ENCODE measurements at regions not wholly inside any gene's neighbourhood (a gene's known extent, or its start where the extent isn't known, plus 50 kb on each side); places are given as distances from the start of the nearest gene placed in this dataset.

DNA sequence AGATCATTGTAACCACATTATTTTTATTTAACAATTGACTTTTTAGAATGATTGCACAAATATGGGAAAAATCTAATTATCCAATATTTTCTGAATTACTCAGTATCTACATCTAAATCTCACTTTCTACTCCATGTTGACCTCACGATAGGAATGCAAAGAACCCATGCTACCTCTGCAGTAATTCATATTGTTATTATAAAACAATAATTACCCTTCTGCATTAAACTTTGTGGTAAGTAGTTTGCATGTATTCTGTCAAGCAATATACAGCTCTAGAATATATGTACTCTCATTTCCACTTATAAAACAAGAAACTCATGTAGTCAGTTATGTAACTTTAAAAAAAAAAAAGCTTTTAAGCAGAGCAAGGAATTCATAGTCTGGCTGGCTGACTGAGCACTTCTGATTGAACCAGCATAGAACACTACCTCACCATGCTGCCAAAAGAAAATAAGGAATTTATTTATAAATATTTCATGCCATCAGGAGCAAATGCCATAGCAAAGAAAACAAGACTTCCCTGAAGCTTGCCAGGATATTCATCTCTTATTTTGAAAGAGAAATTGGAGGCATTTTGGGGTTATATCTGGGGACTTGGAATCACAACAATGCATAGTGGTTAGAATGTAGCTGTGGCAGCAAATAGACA is 895.7 kb downstream of the XPNPEP1 start:
- Histone ChIP-seq H3K4me3 (no peak overlapping the region), H3K27me3 (no peaks in the 10 kb centered on the region), H3K9me3 (no peaks in the 10 kb centered on the region), H3K36me3 (no peaks in the 10 kb centered on the region), H3K4me1 (ENCODE audit: insufficient read depth) (no peaks in the 10 kb centered on the region), H3K27ac (no peak overlapping the region)
- 83 to 92% (median 84%) methylated on average over 1 of the region's 1 CpG for WGBS, 3 donors
- TF ChIP-seq, protein P1, sequence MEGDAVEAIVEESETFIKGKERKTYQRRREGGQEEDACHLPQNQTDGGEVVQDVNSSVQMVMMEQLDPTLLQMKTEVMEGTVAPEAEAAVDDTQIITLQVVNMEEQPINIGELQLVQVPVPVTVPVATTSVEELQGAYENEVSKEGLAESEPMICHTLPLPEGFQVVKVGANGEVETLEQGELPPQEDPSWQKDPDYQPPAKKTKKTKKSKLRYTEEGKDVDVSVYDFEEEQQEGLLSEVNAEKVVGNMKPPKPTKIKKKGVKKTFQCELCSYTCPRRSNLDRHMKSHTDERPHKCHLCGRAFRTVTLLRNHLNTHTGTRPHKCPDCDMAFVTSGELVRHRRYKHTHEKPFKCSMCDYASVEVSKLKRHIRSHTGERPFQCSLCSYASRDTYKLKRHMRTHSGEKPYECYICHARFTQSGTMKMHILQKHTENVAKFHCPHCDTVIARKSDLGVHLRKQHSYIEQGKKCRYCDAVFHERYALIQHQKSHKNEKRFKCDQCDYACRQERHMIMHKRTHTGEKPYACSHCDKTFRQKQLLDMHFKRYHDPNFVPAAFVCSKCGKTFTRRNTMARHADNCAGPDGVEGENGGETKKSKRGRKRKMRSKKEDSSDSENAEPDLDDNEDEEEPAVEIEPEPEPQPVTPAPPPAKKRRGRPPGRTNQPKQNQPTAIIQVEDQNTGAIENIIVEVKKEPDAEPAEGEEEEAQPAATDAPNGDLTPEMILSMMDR (IDR thresholded peaks at IDR 0.05), result no peak
- TF ChIP-seq EP300 (IDR thresholded peaks at IDR 0.05), result no peak
- no peak for TF ChIP-seq POLR2A (IDR thresholded peaks at IDR 0.05)
- DNase-seq, result no peak
- intact Hi-C loops (cut with DNase I), result no loop called here

DNA sequence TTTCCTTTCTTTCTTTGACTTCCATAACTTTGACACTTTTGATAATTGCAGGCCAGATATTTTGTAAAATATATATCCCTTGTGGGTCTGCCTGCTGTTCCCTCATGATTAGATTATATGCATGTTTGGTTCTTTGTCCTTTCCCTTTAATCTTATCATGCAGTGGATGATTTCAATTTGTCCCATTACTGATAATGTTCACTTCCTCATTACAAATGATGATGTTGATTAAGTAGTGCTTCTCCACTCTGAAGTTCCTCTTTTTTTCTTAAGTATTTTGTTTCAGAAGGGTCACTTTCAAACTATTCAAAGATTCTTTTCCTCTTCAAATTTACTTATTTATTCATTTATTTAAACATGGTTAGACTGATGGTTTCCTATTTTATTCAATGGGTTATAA is 898.1 kb downstream of the XPNPEP1 start:
- Histone ChIP-seq H3K9me3 (no peaks in the 10 kb centered on the region), H3K4me3 (no peak overlapping the region), H3K27ac (no peak overlapping the region), H3K36me3 (no peaks in the 10 kb centered on the region), H3K4me1 (ENCODE audit: insufficient read depth) (no peaks in the 10 kb centered on the region), H3K27me3 (no peaks in the 10 kb centered on the region)
- intact Hi-C loops (cut with DNase I), result no loop called here
- TF ChIP-seq, protein P1 (IDR thresholded peaks at IDR 0.05), result no peak
- TF ChIP-seq EP300 (IDR thresholded peaks at IDR 0.05) (no peak), POLR2A (IDR thresholded peaks at IDR 0.05) (no peak)
- DNase-seq, result no peak

DNA sequence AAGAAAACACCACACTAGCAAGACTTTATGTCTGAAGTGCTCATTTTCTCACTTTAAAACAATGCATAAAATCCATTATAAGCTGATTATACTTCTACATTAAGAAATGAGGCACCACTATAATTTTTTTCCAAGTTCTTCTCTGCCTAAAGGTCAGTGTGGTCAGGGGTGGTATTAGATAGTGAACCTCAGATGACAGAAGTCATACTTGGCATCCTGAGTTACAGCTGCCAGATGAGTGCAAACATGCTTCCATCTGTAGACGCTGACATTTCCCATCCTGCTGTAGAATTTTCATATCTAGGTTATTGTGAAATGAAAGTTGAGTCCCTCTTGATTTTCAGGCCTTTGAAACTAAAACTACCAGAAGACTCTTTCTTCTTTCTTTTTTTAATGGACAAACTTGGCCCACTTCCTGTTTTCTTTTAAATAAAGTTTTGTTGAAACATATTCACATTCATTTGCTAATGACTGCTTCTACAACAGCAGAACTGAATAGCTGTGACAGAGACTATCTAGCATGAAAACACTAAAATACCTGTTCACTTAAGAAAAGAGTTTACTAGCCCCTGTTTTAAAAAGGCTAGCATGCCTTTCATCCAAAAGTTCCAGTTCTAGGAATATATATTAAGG is 900.8 kb downstream of the XPNPEP1 start:
- DNase-seq, result no peak
- Histone ChIP-seq H3K27ac (no peak overlapping the region), H3K9me3 (no peaks in the 10 kb centered on the region), H3K4me3 (no peak overlapping the region), H3K36me3 (no peaks in the 10 kb centered on the region), H3K4me1 (ENCODE audit: insufficient read depth) (no peaks in the 10 kb centered on the region), H3K27me3 (no peaks in the 10 kb centered on the region)
- TF ChIP-seq EP300 (IDR thresholded peaks at IDR 0.05) (no peak), POLR2A (IDR thresholded peaks at IDR 0.05) (no peak)
- TF ChIP-seq, protein P1 (IDR thresholded peaks at IDR 0.05), result no peak
- 79 to 86% (median 81%) methylated on average over 1 of the region's 1 CpG for WGBS, 3 donors
- intact Hi-C loops (cut with DNase I), result no loop called here

DNA sequence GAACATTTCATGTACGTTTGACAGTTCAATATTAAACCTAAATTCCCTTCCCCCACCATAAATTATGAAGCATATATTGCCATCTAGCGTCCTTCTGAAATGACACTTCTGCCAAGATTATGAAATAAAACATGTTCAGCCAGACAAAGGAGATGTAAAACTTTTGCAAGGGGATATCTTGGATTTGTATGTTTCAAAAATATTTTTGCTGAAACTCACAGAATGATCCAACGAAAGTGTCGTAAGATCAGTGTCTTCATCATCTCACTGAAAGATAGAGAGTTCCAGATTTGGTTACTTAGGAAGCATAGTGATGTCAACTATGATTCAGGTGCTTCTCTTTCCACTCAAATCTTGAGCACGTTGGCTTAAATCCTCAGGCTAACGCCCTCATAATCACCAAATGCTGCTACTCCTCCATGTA is 904.3 kb downstream of the XPNPEP1 start:
- Histone ChIP-seq H3K27me3 (no peaks in the 10 kb centered on the region), H3K4me1 (ENCODE audit: insufficient read depth) (no peaks in the 10 kb centered on the region), H3K27ac (no peak overlapping the region), H3K9me3 (no peaks in the 10 kb centered on the region), H3K36me3 (no peaks in the 10 kb centered on the region), H3K4me3 (no peak overlapping the region)
- intact Hi-C loops (cut with DNase I), result no loop called here
- no peak for DNase-seq
- TF ChIP-seq POLR2A (IDR thresholded peaks at IDR 0.05) (no peak), EP300 (IDR thresholded peaks at IDR 0.05) (no peak)
- WGBS, 3 donors, result 11 to 12% (median 12%) methylated on average over 6 of the region's 6 CpGs

DNA sequence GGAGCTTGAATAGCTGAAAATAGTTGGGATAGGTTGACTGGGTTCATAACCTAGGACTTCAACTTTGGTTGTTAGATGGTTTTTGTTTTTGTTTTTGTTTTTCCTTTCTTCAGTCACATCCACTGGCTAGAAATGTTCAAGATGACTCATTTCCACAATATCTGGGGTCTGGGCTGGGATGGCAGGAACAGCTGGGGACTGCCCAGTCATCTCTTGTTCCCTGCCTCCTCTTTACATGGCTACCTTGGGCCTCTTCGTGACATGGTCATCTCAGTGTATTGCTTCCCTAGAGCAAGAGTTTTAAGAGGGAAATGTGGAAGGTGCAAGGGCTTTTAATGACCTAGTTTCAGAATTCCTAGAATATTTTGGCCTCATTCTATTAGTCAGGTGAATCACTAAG is 915.8 kb downstream of the XPNPEP1 start:
- H3K27ac ChIP-seq, result no peak overlapping the region
- no peaks in the 10 kb centered on the region for H3K36me3 ChIP-seq
- TF ChIP-seq POLR2A (IDR thresholded peaks at IDR 0.05) (no peak), EP300 (IDR thresholded peaks at IDR 0.05) (no peak)
- TF ChIP-seq, protein P1 (IDR thresholded peaks at IDR 0.05), result no peak
- H3K9me3 ChIP-seq, result no peaks in the 10 kb centered on the region
- 93 to 97% (median 97%) methylated on average over 1 of the region's 1 CpG for WGBS, 3 donors
- no peak overlapping the region for H3K4me3 ChIP-seq
- DNase-seq, result no peak
- no peaks in the 10 kb centered on the region for H3K4me1 ChIP-seq (ENCODE audit: insufficient read depth)
- H3K27me3 ChIP-seq, result no peaks in the 10 kb centered on the region
- intact Hi-C loops (cut with DNase I), result no loop called here

Data from ovary (tissue), 7 donors.